ENCODE measurements at regions not wholly inside any gene's neighbourhood (a gene's known extent, or its start where the extent isn't known, plus 50 kb on each side); places are given as distances from the start of the nearest gene placed in this dataset.

GRCh38 chr2:158740621-158741020 is 54.5 kb upstream of the DAPL1 start:
- no peaks in the 10 kb centered on the region for H3K9me3 ChIP-seq
- H3K4me1 ChIP-seq = no peaks in the 10 kb centered on the region
- no peak for DNase-seq
- no peak overlapping the region for H3K4me3 ChIP-seq (ENCODE audit: low read depth, low read length)
- TF ChIP-seq CTCF (IDR thresholded peaks at IDR 0.05; ENCODE audit: low read depth, low read length) = no peak
- H3K27me3 ChIP-seq = no peaks in the 10 kb centered on the region
- no peaks in the 10 kb centered on the region for H3K36me3 ChIP-seq

GRCh38 chr2:158741625-158742024 is 53.5 kb upstream of the DAPL1 start:
- H3K4me3 ChIP-seq (ENCODE audit: low read depth, low read length) = no peak overlapping the region
- no peak for TF ChIP-seq CTCF (IDR thresholded peaks at IDR 0.05; ENCODE audit: low read depth, low read length)
- DNase-seq = no peak
- no peaks in the 10 kb centered on the region for H3K4me1 ChIP-seq
- no peaks in the 10 kb centered on the region for H3K36me3 ChIP-seq
- H3K9me3 ChIP-seq = no peaks in the 10 kb centered on the region
- H3K27me3 ChIP-seq = no peaks in the 10 kb centered on the region

GRCh38 chr2:158742536-158742935 is 52.6 kb upstream of the DAPL1 start:
- Histone ChIP-seq H3K27me3 (no peaks in the 10 kb centered on the region), H3K4me3 (ENCODE audit: low read depth, low read length) (no peak overlapping the region), H3K4me1 (no peaks in the 10 kb centered on the region), H3K36me3 (no peaks in the 10 kb centered on the region), H3K9me3 (no peaks in the 10 kb centered on the region)
- TF ChIP-seq CTCF (IDR thresholded peaks at IDR 0.05; ENCODE audit: low read depth, low read length) = no peak
- DNase-seq = no peak

- H3K9me3 ChIP-seq = no peaks in the 10 kb centered on the region
- TF ChIP-seq CTCF (IDR thresholded peaks at IDR 0.05; ENCODE audit: low read depth, low read length) = no peak
- H3K27me3 ChIP-seq = no peaks in the 10 kb centered on the region
- no peak overlapping the region for H3K4me3 ChIP-seq (ENCODE audit: low read depth, low read length)
- H3K4me1 ChIP-seq = no peaks in the 10 kb centered on the region
- DNase-seq = no peak
- no peaks in the 10 kb centered on the region for H3K36me3 ChIP-seq
Observed at GRCh38 chr2:158743466-158743865, 51.7 kb upstream of the DAPL1 start.

- no peaks in the 10 kb centered on the region for H3K4me1 ChIP-seq
- no peaks in the 10 kb centered on the region for H3K36me3 ChIP-seq
- H3K27me3 ChIP-seq = no peaks in the 10 kb centered on the region
- no peak for TF ChIP-seq CTCF (IDR thresholded peaks at IDR 0.05; ENCODE audit: low read depth, low read length)
- H3K4me3 ChIP-seq (ENCODE audit: low read depth, low read length) = no peak overlapping the region
- no peak for DNase-seq
- no peaks in the 10 kb centered on the region for H3K9me3 ChIP-seq
Observed at GRCh38 chr2:158743879-158744278, 51.2 kb upstream of the DAPL1 start.

- Histone ChIP-seq H3K4me3 (ENCODE audit: low read depth, low read length) (no peak overlapping the region), H3K27me3 (no peaks in the 10 kb centered on the region)
- peak; percentile 61 for TF ChIP-seq CTCF (IDR thresholded peaks at IDR 0.05; ENCODE audit: low read depth, low read length)
Observed at GRCh38 chr2:158745067-158745865, 49.9 kb upstream of the DAPL1 start.

More at GRCh38 chr2:158745067-158745865, 49.9 kb upstream of the DAPL1 start:
- DNase-seq = peak; percentile 51
- Histone ChIP-seq H3K9me3 (no peaks in the 10 kb centered on the region), H3K36me3 (no peaks in the 10 kb centered on the region), H3K4me1 (no peaks in the 10 kb centered on the region)

All from BE2C (cell line).